Astrocyte (in vitro differentiated cells and primary cell): ENCODE measurements at regions not wholly inside any gene's neighbourhood (a gene's known extent, or its start where the extent isn't known, plus 50 kb on each side); places are given as distances from the start of the nearest gene placed in this dataset.

Experiments used
- CTCF ChIP-seq: IDR thresholded peaks from 2 replicates; pipeline ENCODE4 v1.5.1; 2011; ENCODE audit warnings: low read depth, mild to moderate bottlenecking, inconsistent platforms, low read length, moderate library complexity; ENCODE audit not compliant: insufficient read depth
- EZH2 ChIP-seq: IDR thresholded peaks from 2 replicates; pipeline ENCODE4 v1.6.1; 2012; ENCODE audit warnings: mild to moderate bottlenecking, low read length, inconsistent platforms; ENCODE audit not compliant: insufficient read depth

GRCh38 chr13:99689955-99690354, 188.7 kb downstream of the TM9SF2 start:
- TF ChIP-seq CTCF (no peak), EZH2 (no peak)
